Spleen (tissue), 11 donors: ENCODE measurements at regions not wholly inside any gene's neighbourhood (a gene's known extent, or its start where the extent isn't known, plus 50 kb on each side); places are given as distances from the start of the nearest gene placed in this dataset.

Experiments
- DNase-seq: peaks from one replicate; pipeline ENCODE4 v3.0.0-alpha.2; 2020
- H3K27ac ChIP-seq, 8 donors: fragments of 200-600 bp; sonication (generic) in 7 of 8; 1 replicate in 4 of 8; 2 replicates in 4 of 8; pipeline versions ENCODE4 v1.5.0 to v1.8.0; 2016 to 2021; ENCODE audit warnings: inconsistent platforms in 4 of 8, mild to moderate bottlenecking in 4 of 8, moderate library complexity in 1 of 8
- H3K27me3 ChIP-seq, 7 donors: fragments of 200-600 bp; sonication (generic) in 6 of 7; replicated peaks in 1 of 7; 1 replicate in 4 of 7; 2 replicates in 3 of 7; pipeline versions ENCODE4 v1.5.0 to v1.8.0; 2016 to 2021; ENCODE audit warnings: inconsistent platforms in 3 of 7, mild to moderate bottlenecking in 1 of 7
- H3K36me3 ChIP-seq, 6 donors: fragments of 200-600 bp; sonication (generic) in 5 of 6; 1 replicate in 4 of 6; 2 replicates in 2 of 6; pipeline versions ENCODE4 v1.5.0 to v1.8.0; 2016 to 2021; ENCODE audit warnings: inconsistent platforms in 2 of 6
- H3K4me1 ChIP-seq, 6 donors: fragments of 200-600 bp; sonication (generic) in 5 of 6; 1 replicate in 3 of 6; 2 replicates in 3 of 6; pipeline versions ENCODE4 v1.5.0 to v1.8.0; 2016 to 2021; ENCODE audit warnings: inconsistent platforms in 3 of 6
- H3K4me3 ChIP-seq, 8 donors: fragments of 200-600 bp; sonication (generic) in 7 of 8; 1 replicate in 4 of 8; 2 replicates in 4 of 8; pipeline versions ENCODE4 v1.5.0 to v1.8.0; 2016 to 2021; ENCODE audit warnings: inconsistent platforms in 4 of 8, mild to moderate bottlenecking in 4 of 8, moderate library complexity in 2 of 8
- H3K9me3 ChIP-seq, 8 donors: fragments of 200-600 bp; sonication (generic) in 7 of 8; 1 replicate in 4 of 8; 2 replicates in 4 of 8; pipeline versions ENCODE4 v1.5.0 to v1.8.0; 2016 to 2021; ENCODE audit warnings: inconsistent platforms in 4 of 8
- POLR2A ChIP-seq, 3 donors: fragments of 450-650 bp; IDR thresholded peaks; one replicate each; pipeline ENCODE4 v1.5.1; 2017; ENCODE audit warnings: antibody characterized with exemption in 3 of 3, mild to moderate bottlenecking in 1 of 3
- POLR2AphosphoS5 ChIP-seq, 3 donors: sonication (generic); formaldehyde crosslinking; IDR thresholded peaks; one replicate each; pipeline ENCODE4 v1.5.1; 2017; ENCODE audit warnings: antibody characterized with exemption in 3 of 3
- WGBS, 5 donors: extraction: QIAGEN DNeasy Blood & Tissue Kit in 3 of 5; methylation state at CpG; one replicate each; pipeline versions ENCODE4 v1.1.5 to v1.1.7; 2013 to 2018; 5-methylcytosine and 5-hydroxymethylcytosine counted together
- intact Hi-C: fragments of 100-400 bp; cut with DNase I; formaldehyde crosslinking; loops from one replicate; pipeline ENCODE4 v1.15.0; 2023; ENCODE audit warnings: low total_unique reads
- TF ChIP-seq, protein P1 (sequence below), 11 experiments: fragments of 200-600 bp in 7 of 11; fragments of 450-650 bp in 4 of 11; sonication (generic) in 4 of 11; IDR thresholded peaks in 8 of 11; conservative IDR thresholded peaks in 3 of 11; 1 replicate in 7 of 11; 2 replicates in 4 of 11; pipeline versions ENCODE4 v1.4.0 to v1.8.0; 2016 to 2021; ENCODE audit warnings: antibody characterized with exemption in 11 of 11, inconsistent platforms in 4 of 11, mild to moderate bottlenecking in 1 of 11
- donor health status: healthy with polysubstance abuse.
- donor health status: DM: no; HTN: no; CAD: no; lungs with moderate emphysema.
- donor health status: DM: no; HTN: no; CAD: no.
- donor health status: Bipolar disorder and iron deficiency.
- donor health status: healthy.
- donor health status: DM: no; HTN: no; CAD: no.
- donor health status: DM: yes; HTN: yes; CAD: no.

DNA sequence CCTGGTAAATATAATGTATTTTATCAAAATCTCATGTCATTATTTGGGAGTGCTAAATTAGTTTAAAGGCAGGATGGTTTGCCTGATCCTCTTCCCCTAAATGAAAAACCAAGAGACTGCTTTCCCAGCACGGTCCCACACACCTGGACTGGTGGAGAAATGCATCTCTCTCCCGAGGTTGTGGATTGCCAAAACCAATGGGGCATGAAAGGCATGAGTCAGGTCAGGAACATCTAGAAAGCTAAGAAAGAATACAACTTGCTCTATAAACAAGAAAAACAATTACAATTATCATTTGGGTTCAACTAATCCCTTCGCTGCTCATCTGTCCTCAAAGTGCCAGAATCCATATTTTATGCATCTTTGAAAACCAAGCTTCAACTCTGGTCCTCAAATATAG lies 308.3 kb upstream of the IRAK1BP1 start:
- no peak overlapping the region for H3K27ac ChIP-seq
- no peak for TF ChIP-seq POLR2AphosphoS5 (IDR thresholded peaks at IDR 0.05)
- no peak for TF ChIP-seq POLR2A (IDR thresholded peaks at IDR 0.05)
- TF ChIP-seq, protein P1, sequence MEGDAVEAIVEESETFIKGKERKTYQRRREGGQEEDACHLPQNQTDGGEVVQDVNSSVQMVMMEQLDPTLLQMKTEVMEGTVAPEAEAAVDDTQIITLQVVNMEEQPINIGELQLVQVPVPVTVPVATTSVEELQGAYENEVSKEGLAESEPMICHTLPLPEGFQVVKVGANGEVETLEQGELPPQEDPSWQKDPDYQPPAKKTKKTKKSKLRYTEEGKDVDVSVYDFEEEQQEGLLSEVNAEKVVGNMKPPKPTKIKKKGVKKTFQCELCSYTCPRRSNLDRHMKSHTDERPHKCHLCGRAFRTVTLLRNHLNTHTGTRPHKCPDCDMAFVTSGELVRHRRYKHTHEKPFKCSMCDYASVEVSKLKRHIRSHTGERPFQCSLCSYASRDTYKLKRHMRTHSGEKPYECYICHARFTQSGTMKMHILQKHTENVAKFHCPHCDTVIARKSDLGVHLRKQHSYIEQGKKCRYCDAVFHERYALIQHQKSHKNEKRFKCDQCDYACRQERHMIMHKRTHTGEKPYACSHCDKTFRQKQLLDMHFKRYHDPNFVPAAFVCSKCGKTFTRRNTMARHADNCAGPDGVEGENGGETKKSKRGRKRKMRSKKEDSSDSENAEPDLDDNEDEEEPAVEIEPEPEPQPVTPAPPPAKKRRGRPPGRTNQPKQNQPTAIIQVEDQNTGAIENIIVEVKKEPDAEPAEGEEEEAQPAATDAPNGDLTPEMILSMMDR (IDR thresholded peaks at IDR 0.05 in 8 of 11, conservative IDR thresholded peaks at IDR 0.05 in 3 of 11) = no peak
- WGBS, 5 donors = 46 to 73% (median 63%) methylated on average over 3 of the region's 3 CpGs

DNA sequence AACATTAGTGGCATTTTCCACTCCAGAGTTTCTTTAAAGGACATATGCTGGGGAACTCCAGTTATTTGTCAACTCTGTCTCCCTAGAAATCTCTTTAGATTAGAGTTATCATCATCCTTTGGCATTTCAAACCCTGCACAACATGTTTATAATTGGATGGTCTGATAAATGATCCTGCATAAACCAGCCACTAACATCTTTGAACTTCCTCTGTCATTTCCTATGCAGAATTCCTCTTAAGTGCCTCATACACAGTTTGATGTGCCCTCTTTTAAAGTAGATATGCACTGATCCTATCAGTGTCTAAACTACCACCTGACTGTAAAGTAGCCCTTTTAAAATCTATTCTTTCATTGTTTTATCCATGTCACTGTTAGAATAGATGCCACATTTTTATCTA lies 306.3 kb upstream of the IRAK1BP1 start:
- Histone ChIP-seq H3K9me3 (peaks cover 0 to 23% (median 13%) of the 10 kb centered on the region in 8 donors), H3K27me3 (no peaks in the 10 kb centered on the region), H3K36me3 (no peaks in the 10 kb centered on the region), H3K4me3 (no peak overlapping the region), H3K27ac (no peak overlapping the region), H3K4me1 (no peaks in the 10 kb centered on the region)
- TF ChIP-seq POLR2AphosphoS5 (IDR thresholded peaks at IDR 0.05) (no peak), POLR2A (IDR thresholded peaks at IDR 0.05) (no peak)
- TF ChIP-seq, protein P1 (IDR thresholded peaks at IDR 0.05 in 8 of 11, conservative IDR thresholded peaks at IDR 0.05 in 3 of 11) = no peak
- DNase-seq = no peak
- intact Hi-C loops = no loop called here

More for the DNA sequence above, 308.3 kb upstream of the IRAK1BP1 start:
- H3K36me3 ChIP-seq = no peaks in the 10 kb centered on the region
- intact Hi-C loops = no loop called here
- no peak overlapping the region for H3K4me3 ChIP-seq
- no peaks in the 10 kb centered on the region for H3K4me1 ChIP-seq
- peaks cover 0 to 37% (median 21%) of the 10 kb centered on the region in 8 donors for H3K9me3 ChIP-seq
- DNase-seq = no peak
- no peaks in the 10 kb centered on the region for H3K27me3 ChIP-seq

DNA sequence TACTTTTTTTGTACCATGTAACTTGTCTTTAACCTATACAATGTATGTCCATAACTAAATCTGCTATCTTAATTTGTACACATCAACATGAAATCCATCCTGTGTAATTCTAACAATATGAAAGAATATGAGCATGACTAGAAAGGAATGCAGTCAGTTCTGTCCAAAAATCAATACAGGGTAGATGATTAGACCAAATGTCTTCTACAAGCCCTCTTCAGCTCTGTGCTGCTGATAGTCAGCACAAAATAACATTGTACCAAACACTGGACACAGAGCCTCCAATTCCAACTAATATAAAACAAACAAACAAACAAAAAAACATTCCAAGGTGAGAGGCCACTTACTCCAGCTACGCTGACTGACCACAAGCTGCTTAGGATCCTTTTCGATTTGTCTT lies 301.4 kb upstream of the IRAK1BP1 start:
- Histone ChIP-seq H3K4me1 (no peaks in the 10 kb centered on the region), H3K27ac (no peak overlapping the region), H3K27me3 (no peaks in the 10 kb centered on the region), H3K4me3 (no peak overlapping the region), H3K36me3 (no peaks in the 10 kb centered on the region), H3K9me3 (peaks cover 0 to 47% (median 35%) of the 10 kb centered on the region in 8 donors)
- intact Hi-C loops = no loop called here
- TF ChIP-seq, protein P1 (IDR thresholded peaks at IDR 0.05 in 8 of 11, conservative IDR thresholded peaks at IDR 0.05 in 3 of 11) = no peak
- TF ChIP-seq POLR2A (IDR thresholded peaks at IDR 0.05) (no peak), POLR2AphosphoS5 (IDR thresholded peaks at IDR 0.05) (no peak)
- 71 to 93% (median 88%) methylated on average over 2 of the region's 2 CpGs for WGBS, 5 donors
- DNase-seq = no peak

DNA sequence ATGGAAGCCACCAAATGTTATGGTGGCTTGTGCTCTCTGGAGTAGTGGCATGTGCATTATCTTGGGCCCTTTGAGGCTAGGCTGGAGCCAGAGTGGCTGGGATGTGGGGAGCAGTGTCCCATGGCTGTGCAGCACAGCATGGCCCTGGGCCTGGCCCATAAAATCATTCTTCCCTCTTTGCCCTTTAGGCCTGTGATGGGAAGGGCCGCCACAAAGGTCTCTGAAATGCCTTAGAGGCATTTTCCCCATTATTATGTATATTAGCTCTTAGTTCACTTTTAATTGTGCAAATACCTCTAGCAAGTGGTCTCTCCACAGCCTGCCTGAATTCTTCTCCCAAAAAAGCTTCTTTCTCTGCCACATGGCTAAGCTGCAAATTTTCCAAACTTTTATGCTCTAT lies 297.3 kb upstream of the IRAK1BP1 start:
- Histone ChIP-seq H3K36me3 (no peaks in the 10 kb centered on the region), H3K27ac (no peak overlapping the region), H3K4me3 (no peak overlapping the region), H3K9me3 (peaks cover 0 to 70% (median 49%) of the 10 kb centered on the region in 8 donors), H3K4me1 (no peaks in the 10 kb centered on the region), H3K27me3 (no peaks in the 10 kb centered on the region)
- TF ChIP-seq, protein P1 (IDR thresholded peaks at IDR 0.05 in 8 of 11, conservative IDR thresholded peaks at IDR 0.05 in 3 of 11) = no peak
- TF ChIP-seq POLR2AphosphoS5 (IDR thresholded peaks at IDR 0.05) (no peak), POLR2A (IDR thresholded peaks at IDR 0.05) (no peak)
- no peak for DNase-seq
- WGBS, 5 donors = 54 to 92% (median 73%) methylated on average over 1 of the region's 1 CpG
- intact Hi-C loops = no loop called here
